ENCODE measurements at regions not wholly inside any gene's neighbourhood (a gene's known extent, or its start where the extent isn't known, plus 50 kb on each side); places are given as distances from the start of the nearest gene placed in this dataset.

GRCh38 chr1:30473922-30474817, 249.2 kb downstream of the MATN1 start:
- TF ChIP-seq CTCF (IDR thresholded peaks at IDR 0.05) = no peak
- Histone ChIP-seq H3K4me1 (no peaks in the 10 kb centered on the region), H3K36me3 (no peaks in the 10 kb centered on the region), H3K9me3 (no peaks in the 10 kb centered on the region), H3K27me3 (no peaks in the 10 kb centered on the region), H3K4me3 (no peak overlapping the region), H3K27ac (no peak overlapping the region)
- DNase-seq (ENCODE audit: low spot score in 2 of 2) = no peak
- intact Hi-C loops (cut with DNase I) = no loop called here

GRCh38 chr1:30472526-30472925, 250.9 kb downstream of the MATN1 start:
- intact Hi-C loops (cut with DNase I) = no loop called here
- no peaks in the 10 kb centered on the region for H3K27me3 ChIP-seq
- no peaks in the 10 kb centered on the region for H3K36me3 ChIP-seq
- H3K4me3 ChIP-seq = no peak overlapping the region
- DNase-seq (ENCODE audit: low spot score in 2 of 2) = no peak
- H3K4me1 ChIP-seq = no peaks in the 10 kb centered on the region
- H3K9me3 ChIP-seq = no peaks in the 10 kb centered on the region
- TF ChIP-seq CTCF (IDR thresholded peaks at IDR 0.05) = no peak
- no peak overlapping the region for H3K27ac ChIP-seq

- TF ChIP-seq CTCF (IDR thresholded peaks at IDR 0.05) = no peak
- H3K27me3 ChIP-seq = no peaks in the 10 kb centered on the region
- intact Hi-C loops (cut with DNase I) = no loop called here
- no peak overlapping the region for H3K4me3 ChIP-seq
- no peaks in the 10 kb centered on the region for H3K36me3 ChIP-seq
- no peaks in the 10 kb centered on the region for H3K4me1 ChIP-seq
- no peak for DNase-seq (ENCODE audit: low spot score in 2 of 2)
- H3K27ac ChIP-seq = no peak overlapping the region
- no peaks in the 10 kb centered on the region for H3K9me3 ChIP-seq
These were observed 251.4 kb downstream of the MATN1 start for GRCh38 chr1:30472009-30472408.

GRCh38 chr1:30471307-30471706, 252.1 kb downstream of the MATN1 start:
- H3K36me3 ChIP-seq = no peaks in the 10 kb centered on the region
- no peak overlapping the region for H3K4me3 ChIP-seq
- intact Hi-C loops (cut with DNase I) = no loop called here
- H3K4me1 ChIP-seq = no peaks in the 10 kb centered on the region
- no peaks in the 10 kb centered on the region for H3K9me3 ChIP-seq
- no peak for TF ChIP-seq CTCF (IDR thresholded peaks at IDR 0.05)
- DNase-seq (ENCODE audit: low spot score in 2 of 2) = no peak
- H3K27ac ChIP-seq = no peak overlapping the region
- H3K27me3 ChIP-seq = no peaks in the 10 kb centered on the region

GRCh38 chr1:30469426-30469825, 254.0 kb downstream of the MATN1 start:
- no peaks in the 10 kb centered on the region for H3K27me3 ChIP-seq
- no peaks in the 10 kb centered on the region for H3K36me3 ChIP-seq
- H3K9me3 ChIP-seq = no peaks in the 10 kb centered on the region
- intact Hi-C loops (cut with DNase I) = no loop called here
- H3K4me3 ChIP-seq = no peak overlapping the region
- no peak for TF ChIP-seq CTCF (IDR thresholded peaks at IDR 0.05)
- H3K4me1 ChIP-seq = no peaks in the 10 kb centered on the region
- DNase-seq (ENCODE audit: low spot score in 2 of 2) = no peak
- no peak overlapping the region for H3K27ac ChIP-seq
